ENCODE measurements at regions not wholly inside any gene's neighbourhood (a gene's known extent, or its start where the extent isn't known, plus 50 kb on each side); places are given as distances from the start of the nearest gene placed in this dataset.

DNA sequence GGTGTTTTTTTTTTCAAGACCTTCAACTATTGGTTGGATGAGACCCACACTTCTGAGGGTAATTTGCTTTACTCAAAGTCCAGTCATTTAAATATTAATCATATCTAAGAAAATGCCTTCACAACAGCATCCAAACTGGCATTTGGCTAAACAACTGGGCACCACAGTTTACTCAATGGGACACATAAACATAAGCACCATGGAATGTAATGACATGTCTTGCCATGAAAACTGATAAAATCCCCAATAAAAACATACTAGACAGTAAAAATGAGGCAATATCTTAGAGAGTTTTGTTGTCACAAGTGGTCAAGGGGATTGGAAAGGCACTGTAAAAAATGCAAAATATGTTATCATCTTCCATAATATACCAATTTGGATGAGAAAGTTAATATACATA, 838.8 kb upstream of the ADAMTS5 start:
- TF ChIP-seq, protein P1, sequence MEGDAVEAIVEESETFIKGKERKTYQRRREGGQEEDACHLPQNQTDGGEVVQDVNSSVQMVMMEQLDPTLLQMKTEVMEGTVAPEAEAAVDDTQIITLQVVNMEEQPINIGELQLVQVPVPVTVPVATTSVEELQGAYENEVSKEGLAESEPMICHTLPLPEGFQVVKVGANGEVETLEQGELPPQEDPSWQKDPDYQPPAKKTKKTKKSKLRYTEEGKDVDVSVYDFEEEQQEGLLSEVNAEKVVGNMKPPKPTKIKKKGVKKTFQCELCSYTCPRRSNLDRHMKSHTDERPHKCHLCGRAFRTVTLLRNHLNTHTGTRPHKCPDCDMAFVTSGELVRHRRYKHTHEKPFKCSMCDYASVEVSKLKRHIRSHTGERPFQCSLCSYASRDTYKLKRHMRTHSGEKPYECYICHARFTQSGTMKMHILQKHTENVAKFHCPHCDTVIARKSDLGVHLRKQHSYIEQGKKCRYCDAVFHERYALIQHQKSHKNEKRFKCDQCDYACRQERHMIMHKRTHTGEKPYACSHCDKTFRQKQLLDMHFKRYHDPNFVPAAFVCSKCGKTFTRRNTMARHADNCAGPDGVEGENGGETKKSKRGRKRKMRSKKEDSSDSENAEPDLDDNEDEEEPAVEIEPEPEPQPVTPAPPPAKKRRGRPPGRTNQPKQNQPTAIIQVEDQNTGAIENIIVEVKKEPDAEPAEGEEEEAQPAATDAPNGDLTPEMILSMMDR (IDR thresholded peaks at IDR 0.05) = no peak
- no peak for TF ChIP-seq POLR2A (IDR thresholded peaks at IDR 0.05)
